Fibroblast of lung (primary cell): ENCODE measurements at regions not wholly inside any gene's neighbourhood (a gene's known extent, or its start where the extent isn't known, plus 50 kb on each side); places are given as distances from the start of the nearest gene placed in this dataset.

Experiments used
- DNase-seq, 2 donors: peaks; one replicate each; pipeline versions ENCODE4 v3.0.0 to v3.0.0-alpha.2; 2010; ENCODE audit warnings: low read depth in 2 of 2
- H2AFZ ChIP-seq: 2 replicates; pipeline ENCODE4 v1.5.1; 2012; ENCODE audit warnings: low read length, control low read depth, inconsistent platforms
- H3K27ac ChIP-seq: 2 replicates; pipeline ENCODE4 v1.5.1; 2011; ENCODE audit warnings: low read length, control low read depth; ENCODE audit not compliant: insufficient read depth
- H3K27me3 ChIP-seq: 2 replicates; pipeline ENCODE4 v1.5.1; 2011; ENCODE audit warnings: mild to moderate bottlenecking, low read length; ENCODE audit not compliant: control insufficient read depth, insufficient read depth
- H3K36me3 ChIP-seq: 2 replicates; pipeline ENCODE4 v1.5.1; 2011; ENCODE audit warnings: low read length; ENCODE audit not compliant: control insufficient read depth, insufficient read depth
- H3K4me1 ChIP-seq: 2 replicates; pipeline ENCODE4 v1.5.1; 2011; ENCODE audit warnings: low read length; ENCODE audit not compliant: control insufficient read depth, insufficient read depth; ENCODE audit errors: extremely low read depth
- H3K4me2 ChIP-seq: 2 replicates; pipeline ENCODE4 v1.5.1; 2011; ENCODE audit warnings: low read length, control low read depth; ENCODE audit not compliant: insufficient read depth; ENCODE audit errors: extremely low read depth
- H3K4me3 ChIP-seq, 4 experiments: fragments of 200-600 bp in 1 of 4; sonication (generic) in 1 of 4; replicated peaks in 1 of 4; 2 replicates each; pipeline ENCODE4 v1.5.1; 2011 to 2016; ENCODE audit warnings: low read length in 4 of 4, low read depth in 3 of 4, mild to moderate bottlenecking in 3 of 4, control low read depth in 2 of 4, inconsistent platforms in 1 of 4, mixed read lengths in 1 of 4; ENCODE audit not compliant: insufficient read depth in 1 of 4; ENCODE audit errors: control extremely low read depth in 1 of 4
- H3K79me2 ChIP-seq: 2 replicates; pipeline ENCODE4 v1.5.1; 2012; ENCODE audit warnings: mild to moderate bottlenecking, low read length, inconsistent platforms; ENCODE audit not compliant: control insufficient read depth, insufficient read depth
- H3K9ac ChIP-seq: 2 replicates; pipeline ENCODE4 v1.5.1; 2011; ENCODE audit warnings: mild to moderate bottlenecking, low read length, control low read depth; ENCODE audit not compliant: insufficient read depth
- H3K9me3 ChIP-seq: 2 replicates; pipeline ENCODE4 v1.5.1; 2012; ENCODE audit warnings: low read depth, low read length; ENCODE audit not compliant: control insufficient read depth, insufficient read depth
- H4K20me1 ChIP-seq: 2 replicates; pipeline ENCODE4 v1.5.1; 2011; ENCODE audit warnings: low read length; ENCODE audit not compliant: control insufficient read depth, insufficient read depth; ENCODE audit errors: extremely low read depth
- EZH2 ChIP-seq: IDR thresholded peaks from 2 replicates; pipeline ENCODE4 v1.5.1; 2012; ENCODE audit warnings: low read length, control low read depth, mild to moderate bottlenecking; ENCODE audit errors: missing control alignments
- TF ChIP-seq, protein P1 (sequence below), 2 donors: IDR thresholded peaks in 1 of 2; conservative IDR thresholded peaks in 1 of 2; 1 replicate in 1 of 2; 2 replicates in 1 of 2; pipeline ENCODE4 v1.5.1; 2011 to 2012; ENCODE audit warnings: low read length in 2 of 2, control low read depth in 1 of 2, inconsistent platforms in 1 of 2, low read depth in 1 of 2, mild to moderate bottlenecking in 1 of 2

DNA sequence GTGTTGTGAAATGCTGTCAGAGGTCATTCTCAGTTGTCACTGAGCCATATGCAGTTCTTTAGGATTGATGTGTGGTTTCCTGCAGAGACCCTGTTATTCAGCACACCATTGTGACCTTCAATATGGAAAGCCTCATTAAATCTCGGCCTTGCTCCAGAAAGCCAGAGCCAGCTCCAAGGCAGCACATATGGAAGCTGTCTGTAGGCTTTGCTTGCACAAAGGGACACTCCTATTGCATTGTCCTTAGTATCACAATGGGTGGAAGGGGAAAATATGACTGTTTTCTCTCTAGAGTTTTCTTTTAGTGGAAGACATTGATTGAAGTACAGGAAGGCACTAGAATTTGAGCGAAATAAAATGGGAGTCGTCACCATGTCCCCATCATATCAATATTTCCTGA, 179.0 kb downstream of the CEP135 start:
- no peak overlapping the region for H3K4me2 ChIP-seq
- H3K27me3 ChIP-seq = no peaks in the 10 kb centered on the region
- no peaks in the 10 kb centered on the region for H3K9me3 ChIP-seq
- no peaks in the 10 kb centered on the region for H3K36me3 ChIP-seq
- TF ChIP-seq, protein P1, sequence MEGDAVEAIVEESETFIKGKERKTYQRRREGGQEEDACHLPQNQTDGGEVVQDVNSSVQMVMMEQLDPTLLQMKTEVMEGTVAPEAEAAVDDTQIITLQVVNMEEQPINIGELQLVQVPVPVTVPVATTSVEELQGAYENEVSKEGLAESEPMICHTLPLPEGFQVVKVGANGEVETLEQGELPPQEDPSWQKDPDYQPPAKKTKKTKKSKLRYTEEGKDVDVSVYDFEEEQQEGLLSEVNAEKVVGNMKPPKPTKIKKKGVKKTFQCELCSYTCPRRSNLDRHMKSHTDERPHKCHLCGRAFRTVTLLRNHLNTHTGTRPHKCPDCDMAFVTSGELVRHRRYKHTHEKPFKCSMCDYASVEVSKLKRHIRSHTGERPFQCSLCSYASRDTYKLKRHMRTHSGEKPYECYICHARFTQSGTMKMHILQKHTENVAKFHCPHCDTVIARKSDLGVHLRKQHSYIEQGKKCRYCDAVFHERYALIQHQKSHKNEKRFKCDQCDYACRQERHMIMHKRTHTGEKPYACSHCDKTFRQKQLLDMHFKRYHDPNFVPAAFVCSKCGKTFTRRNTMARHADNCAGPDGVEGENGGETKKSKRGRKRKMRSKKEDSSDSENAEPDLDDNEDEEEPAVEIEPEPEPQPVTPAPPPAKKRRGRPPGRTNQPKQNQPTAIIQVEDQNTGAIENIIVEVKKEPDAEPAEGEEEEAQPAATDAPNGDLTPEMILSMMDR (conservative IDR thresholded peaks at IDR 0.05 in 1 of 2, IDR thresholded peaks at IDR 0.05 in 1 of 2; ENCODE audit: low read depth in 1 of 2, low read length in 2 of 2) = no peak
- no peak for TF ChIP-seq EZH2
- no peaks in the 10 kb centered on the region for H3K4me1 ChIP-seq
- peak; percentile 41 to 64 for DNase-seq
- no peak overlapping the region for H3K9ac ChIP-seq
- no peak overlapping the region for H2AFZ ChIP-seq
- H3K79me2 ChIP-seq = no peaks in the 10 kb centered on the region
- no peak overlapping the region for H3K4me3 ChIP-seq
- no peak overlapping the region for H3K27ac ChIP-seq
- H4K20me1 ChIP-seq = no peaks in the 10 kb centered on the region

DNA sequence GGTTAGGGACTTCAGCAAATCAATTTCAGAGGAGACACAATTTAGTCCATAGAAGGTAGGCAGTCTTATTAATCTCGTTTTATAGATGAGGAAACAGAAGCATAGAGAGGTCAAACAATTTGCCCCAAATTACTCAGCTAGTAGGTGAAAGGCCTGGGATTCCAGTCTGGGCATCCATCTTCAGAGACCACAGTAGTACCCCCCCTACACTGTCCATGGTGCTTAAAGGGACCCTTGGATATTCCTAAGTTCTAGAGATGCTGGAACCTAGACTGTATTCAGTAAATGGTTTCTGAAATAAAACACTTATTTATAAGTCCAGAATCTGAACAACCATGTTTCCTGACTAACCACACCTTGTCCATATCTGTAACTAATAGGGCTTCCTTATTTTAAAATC, 174.8 kb downstream of the CEP135 start:
- H3K9ac ChIP-seq = no peak overlapping the region
- H3K9me3 ChIP-seq = no peaks in the 10 kb centered on the region
- no peak for DNase-seq
- no peaks in the 10 kb centered on the region for H3K36me3 ChIP-seq
- no peaks in the 10 kb centered on the region for H3K79me2 ChIP-seq
- no peaks in the 10 kb centered on the region for H3K4me1 ChIP-seq
- H3K4me3 ChIP-seq = no peak overlapping the region
- no peak overlapping the region for H3K27ac ChIP-seq
- no peaks in the 10 kb centered on the region for H3K27me3 ChIP-seq
- no peak overlapping the region for H3K4me2 ChIP-seq
- no peak for TF ChIP-seq EZH2
- TF ChIP-seq, protein P1 (conservative IDR thresholded peaks at IDR 0.05 in 1 of 2, IDR thresholded peaks at IDR 0.05 in 1 of 2; ENCODE audit: low read depth in 1 of 2, low read length in 2 of 2) = no peak
- no peaks in the 10 kb centered on the region for H4K20me1 ChIP-seq
- no peak overlapping the region for H2AFZ ChIP-seq

DNA sequence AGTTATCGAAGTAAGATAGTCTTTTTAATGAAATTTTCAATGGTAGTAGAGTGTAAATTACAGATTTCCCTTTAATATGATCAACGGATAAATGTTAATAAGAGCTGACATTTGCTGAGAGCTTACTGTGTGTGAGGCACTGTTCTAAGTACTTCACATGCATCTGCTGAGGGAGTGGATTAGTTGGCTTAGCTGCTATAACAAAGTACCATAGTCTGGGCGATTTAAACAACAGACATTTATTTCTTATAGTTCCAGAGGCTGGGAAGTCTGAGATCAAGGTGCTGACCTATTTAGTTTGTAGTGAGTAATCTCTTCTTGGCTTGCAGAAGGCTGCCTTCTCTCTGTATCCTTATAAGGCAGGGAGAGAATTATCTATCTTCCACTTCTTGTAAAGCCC, 174.3 kb downstream of the CEP135 start:
- Histone ChIP-seq H3K9me3 (no peaks in the 10 kb centered on the region), H3K4me1 (no peaks in the 10 kb centered on the region), H4K20me1 (no peaks in the 10 kb centered on the region), H3K4me2 (no peak overlapping the region), H3K79me2 (no peaks in the 10 kb centered on the region), H3K27me3 (no peaks in the 10 kb centered on the region), H3K36me3 (no peaks in the 10 kb centered on the region), H3K4me3 (no peak overlapping the region), H3K27ac (no peak overlapping the region), H2AFZ (no peak overlapping the region), H3K9ac (no peak overlapping the region)
- DNase-seq = no peak
- TF ChIP-seq, protein P1 (conservative IDR thresholded peaks at IDR 0.05 in 1 of 2, IDR thresholded peaks at IDR 0.05 in 1 of 2; ENCODE audit: low read depth in 1 of 2, low read length in 2 of 2) = no peak
- no peak for TF ChIP-seq EZH2
